Left lung (tissue), 4 donors: ENCODE measurements at regions not wholly inside any gene's neighbourhood (a gene's known extent, or its start where the extent isn't known, plus 50 kb on each side); places are given as distances from the start of the nearest gene placed in this dataset.

Source experiments
- ATAC-seq: fragments of 200-7000 bp; cut with Tn5 transposase; one replicate; pipeline ENCODE4 v1.9.1; 2020; ENCODE audit warnings: moderate library complexity
- DNase-seq, 4 donors: peaks; one replicate each; pipeline ENCODE4 v3.0.0-alpha.2; 2013 to 2020
- H3K27ac ChIP-seq, 2 donors: fragments of 200-600 bp; sonication (generic) in 1 of 2; one replicate each; pipeline versions ENCODE4 v1.5.0 to v1.8.0; 2020 to 2021
- H3K27me3 ChIP-seq, 2 donors: fragments of 200-600 bp; sonication (generic) in 1 of 2; one replicate each; pipeline versions ENCODE4 v1.5.0 to v1.8.0; 2020 to 2021
- H3K36me3 ChIP-seq, 2 donors: fragments of 200-600 bp; sonication (generic) in 1 of 2; one replicate each; pipeline versions ENCODE4 v1.5.0 to v1.8.0; 2020 to 2021
- H3K4me1 ChIP-seq, 2 donors: fragments of 200-600 bp; one replicate each; pipeline ENCODE4 v1.8.0; 2021
- H3K4me3 ChIP-seq, 2 donors: fragments of 200-600 bp; sonication (generic) in 1 of 2; one replicate each; pipeline versions ENCODE4 v1.5.0 to v1.8.0; 2020 to 2021; ENCODE audit warnings: mild to moderate bottlenecking in 1 of 2
- H3K9me3 ChIP-seq, 2 donors: fragments of 200-600 bp; sonication (generic) in 1 of 2; one replicate each; pipeline versions ENCODE4 v1.5.0 to v1.8.0; 2020 to 2021
- intact Hi-C, 2 donors: fragments of 100-400 bp; cut with DNase I; formaldehyde crosslinking; loops; one replicate each; pipeline versions ENCODE4 v1.11.2 to v1.14.2; 2022
- TF ChIP-seq, protein P1 (sequence below), 2 donors: fragments of 200-600 bp; sonication (generic) in 1 of 2; IDR thresholded peaks; one replicate each; pipeline versions ENCODE4 v1.5.0 to v1.8.0; 2021; ENCODE audit warnings: antibody characterized with exemption in 2 of 2
- donor health status: DM: no; HTN: yes; CAD: no.
- donor health status: DM: no; HTN: no; CAD: no.

DNA sequence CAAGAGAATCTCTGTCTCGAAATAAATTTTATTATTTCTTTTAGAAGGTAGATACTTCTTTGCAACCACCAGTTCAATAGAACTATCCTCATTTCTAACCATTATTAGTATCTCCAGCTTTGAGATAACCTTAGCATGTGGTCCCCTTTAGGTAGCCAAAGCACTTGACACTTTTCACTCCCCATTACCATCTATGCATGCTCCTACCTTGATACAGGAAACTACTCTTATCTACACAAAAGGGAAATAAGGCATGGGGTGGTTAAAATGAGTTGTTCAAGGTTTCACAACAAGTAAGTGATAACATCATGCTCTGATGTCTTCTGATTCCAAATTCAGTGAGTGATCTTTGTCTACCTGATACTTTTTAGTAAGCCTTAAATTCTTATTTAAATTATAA, 308.2 kb upstream of the CHORDC1 start:
- ATAC-seq (no peak), DNase-seq (no peak)
- intact Hi-C loops = no loop called here
- no peaks in the 10 kb centered on the region for H3K4me1 ChIP-seq
- no peaks in the 10 kb centered on the region for H3K36me3 ChIP-seq
- no peaks in the 10 kb centered on the region for H3K9me3 ChIP-seq
- TF ChIP-seq, protein P1, sequence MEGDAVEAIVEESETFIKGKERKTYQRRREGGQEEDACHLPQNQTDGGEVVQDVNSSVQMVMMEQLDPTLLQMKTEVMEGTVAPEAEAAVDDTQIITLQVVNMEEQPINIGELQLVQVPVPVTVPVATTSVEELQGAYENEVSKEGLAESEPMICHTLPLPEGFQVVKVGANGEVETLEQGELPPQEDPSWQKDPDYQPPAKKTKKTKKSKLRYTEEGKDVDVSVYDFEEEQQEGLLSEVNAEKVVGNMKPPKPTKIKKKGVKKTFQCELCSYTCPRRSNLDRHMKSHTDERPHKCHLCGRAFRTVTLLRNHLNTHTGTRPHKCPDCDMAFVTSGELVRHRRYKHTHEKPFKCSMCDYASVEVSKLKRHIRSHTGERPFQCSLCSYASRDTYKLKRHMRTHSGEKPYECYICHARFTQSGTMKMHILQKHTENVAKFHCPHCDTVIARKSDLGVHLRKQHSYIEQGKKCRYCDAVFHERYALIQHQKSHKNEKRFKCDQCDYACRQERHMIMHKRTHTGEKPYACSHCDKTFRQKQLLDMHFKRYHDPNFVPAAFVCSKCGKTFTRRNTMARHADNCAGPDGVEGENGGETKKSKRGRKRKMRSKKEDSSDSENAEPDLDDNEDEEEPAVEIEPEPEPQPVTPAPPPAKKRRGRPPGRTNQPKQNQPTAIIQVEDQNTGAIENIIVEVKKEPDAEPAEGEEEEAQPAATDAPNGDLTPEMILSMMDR (IDR thresholded peaks at IDR 0.05) = no peak
- no peak overlapping the region for H3K4me3 ChIP-seq
- no peaks in the 10 kb centered on the region for H3K27me3 ChIP-seq
- H3K27ac ChIP-seq = no peak overlapping the region

DNA sequence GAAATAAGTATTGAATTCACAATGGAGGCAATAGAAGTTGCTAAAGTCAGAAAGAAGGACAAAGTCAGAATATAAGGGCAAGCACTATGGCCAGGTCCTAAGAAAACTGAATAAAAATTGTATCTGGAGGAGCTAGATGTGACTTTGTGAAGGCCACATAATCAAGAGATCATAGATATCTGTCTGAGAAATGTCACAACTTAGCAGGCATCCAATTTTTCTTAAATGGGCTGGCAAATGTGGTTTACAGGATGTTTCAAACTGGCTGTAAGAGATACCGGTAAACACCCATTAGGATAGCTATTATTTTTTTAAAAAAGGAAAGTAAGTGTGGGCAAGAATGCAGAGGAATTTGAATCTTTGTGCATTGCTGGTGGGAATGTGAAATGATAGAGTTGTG, 303.1 kb upstream of the CHORDC1 start:
- no peaks in the 10 kb centered on the region for H3K9me3 ChIP-seq
- no peak overlapping the region for H3K4me3 ChIP-seq
- intact Hi-C loops = no loop called here
- no peaks in the 10 kb centered on the region for H3K4me1 ChIP-seq
- ATAC-seq (no peak), DNase-seq (no peak)
- H3K36me3 ChIP-seq = no peaks in the 10 kb centered on the region
- no peaks in the 10 kb centered on the region for H3K27me3 ChIP-seq
- no peak overlapping the region for H3K27ac ChIP-seq
- TF ChIP-seq, protein P1 (IDR thresholded peaks at IDR 0.05) = no peak

DNA sequence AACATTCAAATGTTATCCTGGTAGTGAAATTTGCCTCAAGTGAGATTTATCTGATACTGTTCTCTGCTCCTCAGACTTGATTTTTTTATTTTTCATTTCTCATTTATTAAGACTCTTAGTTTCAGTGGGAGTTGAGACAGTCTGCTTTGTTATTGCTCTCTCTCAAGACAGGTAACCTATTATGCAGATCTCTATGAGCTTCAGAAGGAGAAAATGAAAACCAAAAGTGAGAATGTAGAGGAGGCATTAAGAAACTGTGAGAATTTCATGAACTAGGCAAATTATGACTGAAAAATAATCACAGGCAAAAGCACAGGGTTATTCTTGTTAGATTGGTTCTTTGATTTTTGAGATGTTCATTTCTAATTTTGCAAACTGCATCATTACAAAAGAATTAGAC, 290.0 kb upstream of the CHORDC1 start:
- H3K4me1 ChIP-seq = no peaks in the 10 kb centered on the region
- H3K27ac ChIP-seq = no peak overlapping the region
- H3K36me3 ChIP-seq = no peaks in the 10 kb centered on the region
- TF ChIP-seq, protein P1 (IDR thresholded peaks at IDR 0.05) = no peak
- no peak for ATAC-seq
- no peaks in the 10 kb centered on the region for H3K27me3 ChIP-seq
- DNase-seq = no peak
- no peak overlapping the region for H3K4me3 ChIP-seq
- intact Hi-C loops = no loop called here
- no peaks in the 10 kb centered on the region for H3K9me3 ChIP-seq

DNA sequence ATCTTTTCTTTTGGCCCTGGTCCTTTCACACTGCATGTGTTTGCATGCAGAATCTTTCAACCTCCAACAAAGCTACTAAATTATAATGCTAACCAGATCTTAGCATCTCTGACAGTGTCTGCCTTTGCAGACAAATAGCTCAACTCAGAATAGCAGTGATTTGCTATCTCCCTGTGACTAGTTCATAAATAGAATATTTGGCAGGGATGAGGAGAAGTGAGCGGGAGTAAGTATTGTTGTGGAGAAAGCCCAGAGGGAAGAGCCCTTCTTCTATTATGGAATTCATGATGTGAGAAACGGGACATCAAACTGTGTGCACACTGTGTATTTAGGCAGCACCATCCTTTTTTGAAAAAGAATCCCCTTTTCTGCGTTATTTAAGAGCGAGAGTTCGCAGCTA, 288.0 kb upstream of the CHORDC1 start:
- Histone ChIP-seq H3K27ac (no peak overlapping the region), H3K27me3 (no peaks in the 10 kb centered on the region), H3K36me3 (no peaks in the 10 kb centered on the region), H3K4me3 (no peak overlapping the region), H3K4me1 (no peaks in the 10 kb centered on the region), H3K9me3 (no peaks in the 10 kb centered on the region)
- no peak for DNase-seq
- ATAC-seq = no peak
- TF ChIP-seq, protein P1 (IDR thresholded peaks at IDR 0.05) = no peak
- intact Hi-C loops = no loop called here

DNA sequence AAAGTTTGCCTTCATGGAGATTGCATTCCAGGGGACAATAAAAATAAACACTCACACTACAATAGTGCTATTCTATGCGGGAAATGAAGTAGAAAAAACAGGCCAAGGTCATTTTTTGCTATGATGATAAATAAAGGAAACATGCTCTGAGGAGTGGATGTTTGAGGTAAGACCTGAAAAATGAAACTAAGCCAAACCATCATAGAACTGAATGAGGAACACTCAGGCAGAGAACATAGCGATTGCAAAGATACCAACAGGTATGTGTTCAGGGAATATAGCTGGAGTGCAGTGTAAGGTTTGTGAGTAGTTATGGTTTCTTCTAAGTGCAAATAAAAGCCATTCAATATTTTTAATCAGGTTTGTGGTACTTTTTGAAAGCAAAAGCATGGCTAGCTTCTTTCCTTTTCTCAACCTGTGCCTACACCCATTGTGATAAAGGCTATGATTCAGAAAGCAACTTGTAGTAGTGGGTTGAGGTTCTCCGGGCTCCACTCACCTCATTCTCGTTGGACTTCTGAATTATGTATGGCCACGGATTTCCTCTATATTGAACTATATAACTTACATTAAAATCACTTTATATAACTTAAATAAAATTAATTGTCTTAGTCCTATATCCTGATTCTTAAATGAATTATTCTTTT, 278.2 kb upstream of the CHORDC1 start:
- Histone ChIP-seq H3K36me3 (no peaks in the 10 kb centered on the region), H3K4me3 (no peak overlapping the region), H3K27me3 (no peaks in the 10 kb centered on the region), H3K4me1 (no peaks in the 10 kb centered on the region), H3K27ac (no peak overlapping the region), H3K9me3 (peaks cover 0 to 15% of the 10 kb centered on the region in 2 donors)
- no peak for DNase-seq
- intact Hi-C loops = no loop called here
- TF ChIP-seq, protein P1 (IDR thresholded peaks at IDR 0.05) = no peak
- no peak for ATAC-seq
